IMR-90 (cell line): ENCODE measurements at regions not wholly inside any gene's neighbourhood (a gene's known extent, or its start where the extent isn't known, plus 50 kb on each side); places are given as distances from the start of the nearest gene placed in this dataset.

Source experiments
- ATAC-seq: fragments of 200-7000 bp; cut with Tn5 transposase; 2 replicates; pipeline ENCODE4 v1.9.1; 2020; ENCODE audit warnings: low read depth, mild to moderate bottlenecking, moderate library complexity
- BruUV-seq: library from RNA; stranded (reverse); fragments of 400-500 nt; replicated peaks from 2 replicates; lab custom pipeline; 2021; lab: Mats Ljungman, UMichigan
- CTCF ChIA-PET: fragments of 300-600 bp; formaldehyde crosslinking; extraction: SDS; loops from one replicate; lab custom pipeline; 2021; ENCODE audit warnings: antibody characterized with exemption; lab: Yijun Ruan, JAX
- POLR2A ChIA-PET: fragments of 300-600 bp; sonication (Branson Sonifier 250); formaldehyde crosslinking; loops from one replicate; lab custom pipeline; 2022; ENCODE audit warnings: antibody characterized with exemption; ENCODE audit not compliant: unreplicated experiment; lab: Charles Lee
- DNase-seq: peaks from one replicate; pipeline ENCODE4 v3.0.0; 2013
- H2AFZ ChIP-seq: replicated peaks from 2 replicates; pipeline ENCODE3; 2013; ENCODE audit warnings: low read length, mild to moderate bottlenecking; ENCODE audit not compliant: poor library complexity
- H2AK5ac ChIP-seq: 2 replicates; pipeline ENCODE4 v1.6.1; 2013; ENCODE audit warnings: low read depth, low read length, inconsistent platforms
- H2AK9ac ChIP-seq: replicated peaks from 2 replicates; pipeline ENCODE3; 2013; ENCODE audit warnings: mild to moderate bottlenecking, low read depth, low read length, moderate library complexity; ENCODE audit not compliant: poor library complexity
- H2BK120ac ChIP-seq: 2 replicates; pipeline ENCODE4 v1.6.1; 2013; ENCODE audit warnings: low read depth, low read length, inconsistent platforms
- H2BK15ac ChIP-seq: 3 replicates; pipeline ENCODE4 v1.6.1; 2013; ENCODE audit warnings: low read depth, low read length, inconsistent platforms
- H2BK20ac ChIP-seq: 2 replicates; pipeline ENCODE4 v1.6.1; 2013; ENCODE audit warnings: low read depth, mild to moderate bottlenecking, inconsistent platforms, low read length, moderate library complexity
- H2BK5ac ChIP-seq: 2 replicates; pipeline ENCODE4 v1.6.1; 2013; ENCODE audit warnings: mild to moderate bottlenecking, low read depth, low read length, inconsistent platforms; ENCODE audit not compliant: poor library complexity, severe bottlenecking
- H3K14ac ChIP-seq: replicated peaks from 2 replicates; pipeline ENCODE4 v1.6.1; 2013; ENCODE audit warnings: low read depth, low read length, inconsistent platforms
- H3K18ac ChIP-seq: 2 replicates; pipeline ENCODE4 v1.6.1; 2013; ENCODE audit warnings: low read depth, low read length, control low read depth
- H3K23ac ChIP-seq: 2 replicates; pipeline ENCODE4 v1.6.1; 2013; ENCODE audit warnings: low read depth, low read length, inconsistent platforms
- H3K27ac ChIP-seq: 2 replicates; pipeline ENCODE4 v1.5.1; 2013; ENCODE audit warnings: mild to moderate bottlenecking, control low read depth, low read length; ENCODE audit not compliant: insufficient read depth
- H3K27me3 ChIP-seq: 2 replicates; pipeline ENCODE4 v1.6.1; 2013; ENCODE audit warnings: low read length; ENCODE audit not compliant: control insufficient read depth, insufficient read depth
- H3K36me3 ChIP-seq: 2 replicates; pipeline ENCODE4 v1.6.1; 2013; ENCODE audit warnings: low read length, mixed read lengths; ENCODE audit not compliant: control insufficient read depth, insufficient read depth
- H3K4ac ChIP-seq: 2 replicates; pipeline ENCODE4 v1.6.1; 2013; ENCODE audit warnings: low read depth, low read length, inconsistent platforms
- H3K4me1 ChIP-seq: 2 replicates; pipeline ENCODE4 v1.6.1; 2013; ENCODE audit warnings: low read length, mixed read lengths; ENCODE audit not compliant: control insufficient read depth, insufficient read depth
- H3K4me2 ChIP-seq: 2 replicates; pipeline ENCODE4 v1.6.1; 2013; ENCODE audit warnings: low read depth, mild to moderate bottlenecking, control low read depth, low read length, moderate library complexity
- H3K4me3 ChIP-seq: 2 replicates; pipeline ENCODE4 v1.5.1; 2013; ENCODE audit warnings: low read depth, mild to moderate bottlenecking, control low read depth, low read length, moderate library complexity; ENCODE audit not compliant: insufficient read depth
- H3K56ac ChIP-seq: 2 replicates; pipeline ENCODE4 v1.6.1; 2013; ENCODE audit warnings: low read length, inconsistent platforms; ENCODE audit not compliant: insufficient read depth; ENCODE audit errors: extremely low read depth
- H3K79me1 ChIP-seq, 2 experiments: 2 replicates each; pipeline ENCODE4 v1.6.1; 2013; ENCODE audit warnings: low read length in 2 of 2, inconsistent platforms in 1 of 2, low read depth in 1 of 2
- H3K9ac ChIP-seq: 2 replicates; pipeline ENCODE4 v1.6.1; 2013; ENCODE audit warnings: low read depth, low read length, control low read depth
- H3K9me1 ChIP-seq: 2 replicates; pipeline ENCODE4 v1.6.1; 2013; ENCODE audit warnings: low read length, inconsistent platforms; ENCODE audit not compliant: insufficient read depth
- H3K9me3 ChIP-seq: 2 replicates; pipeline ENCODE4 v1.6.1; 2013; ENCODE audit warnings: low read length; ENCODE audit not compliant: control insufficient read depth, insufficient read depth
- H4K20me1 ChIP-seq: 2 replicates; pipeline ENCODE4 v1.6.1; 2013; ENCODE audit warnings: low read length, inconsistent platforms; ENCODE audit not compliant: insufficient read depth
- H4K5ac ChIP-seq: 2 replicates; pipeline ENCODE4 v1.6.1; 2013; ENCODE audit warnings: mild to moderate bottlenecking, low read depth, low read length, control low read depth
- H4K8ac ChIP-seq, 2 experiments: 2 replicates each; pipeline ENCODE4 v1.6.1; 2013; ENCODE audit warnings: low read depth in 2 of 2, low read length in 2 of 2, control low read depth in 1 of 2, inconsistent platforms in 1 of 2
- H4K91ac ChIP-seq: 2 replicates; pipeline ENCODE4 v1.6.1; 2013; ENCODE audit warnings: low read depth, low read length, inconsistent platforms; ENCODE audit not compliant: insufficient read depth
- BHLHE40 ChIP-seq: fragments of 150-350 bp; IDR thresholded peaks from 2 replicates; pipeline ENCODE4 v1.6.1; 2016; ENCODE audit warnings: mild to moderate bottlenecking, low read depth, low read length
- CHD1 ChIP-seq: IDR thresholded peaks from 2 replicates; pipeline ENCODE4 v1.6.1; 2012; ENCODE audit warnings: low read depth, low read length, improper control_type of control experiment
- FOS ChIP-seq: fragments of 150-350 bp; IDR thresholded peaks from 2 replicates; pipeline ENCODE4 v1.6.1; 2016; ENCODE audit warnings: low read depth, low read length
- MAFK ChIP-seq: IDR thresholded peaks from 2 replicates; pipeline ENCODE4 v1.6.1; 2012; ENCODE audit warnings: low read depth, low read length, improper control_type of control experiment
- MAZ ChIP-seq: IDR thresholded peaks from 2 replicates; pipeline ENCODE4 v1.6.1; 2012; ENCODE audit warnings: low read depth, mild to moderate bottlenecking, low read length, improper control_type of control experiment, moderate library complexity, borderline replicate concordance
- MXI1 ChIP-seq: IDR thresholded peaks from 2 replicates; pipeline ENCODE4 v1.6.1; 2012; ENCODE audit warnings: low read depth, mild to moderate bottlenecking, low read length, moderate library complexity, borderline replicate concordance
- NFE2L2 ChIP-seq: fragments of 150-350 bp; IDR thresholded peaks from 2 replicates; pipeline ENCODE4 v1.6.1; 2016; ENCODE audit warnings: low read depth, mild to moderate bottlenecking, low read length
- POLR2A ChIP-seq: IDR thresholded peaks from 2 replicates; pipeline ENCODE4 v1.6.1; 2012; ENCODE audit warnings: mild to moderate bottlenecking, low read depth, low read length
- RAD21 ChIP-seq: IDR thresholded peaks from 2 replicates; pipeline ENCODE4 v1.6.1; 2012; ENCODE audit warnings: low read length, improper control_type of control experiment
- RCOR1 ChIP-seq: IDR thresholded peaks from 2 replicates; pipeline ENCODE4 v1.6.1; 2012; ENCODE audit warnings: mild to moderate bottlenecking, low read length, improper control_type of control experiment; ENCODE audit not compliant: insufficient replicate concordance
- RFX5 ChIP-seq: IDR thresholded peaks from 2 replicates; pipeline ENCODE4 v1.8.0; 2012; ENCODE audit warnings: low read depth, mild to moderate bottlenecking, low read length, moderate library complexity
- WGBS, 2 experiments: methylation state at CpG; one replicate each; pipeline versions ENCODE4 v1.1.5 to v1.1.7; 2013; ENCODE audit warnings: missing lambda C conversion rate in 2 of 2; ENCODE audit not compliant: insufficient read length in 1 of 2; ENCODE audit errors: extremely low coverage in 2 of 2; 5-methylcytosine and 5-hydroxymethylcytosine counted together
- dilution Hi-C: fragments of 300-500 bp; cut with HindIII; formaldehyde crosslinking; loops from one replicate; pipeline ENCODE4 v1.14.3; 2018; ENCODE audit warnings: low sequenced_read_pairs; ENCODE audit not compliant: unreplicated experiment
- in situ Hi-C: fragments of 300-500 bp; cut with MboI; formaldehyde crosslinking; loops from 3 replicates; pipeline ENCODE4 v1.14.3; 2019; ENCODE audit warnings: low sequenced_read_pairs, inconsistent platforms, mixed read lengths
- intact Hi-C: fragments of 100-400 bp; cut with micrococcal nuclease; formaldehyde crosslinking; loops from 2 replicates; pipeline ENCODE4 v1.10.0; 2022
- TF ChIP-seq, protein P1 (sequence below): conservative IDR thresholded peaks from 2 replicates; pipeline ENCODE4 v1.5.1; 2012; ENCODE audit warnings: mild to moderate bottlenecking, low read depth, low read length, improper control_type of control experiment
- TF ChIP-seq, protein P2 (sequence below): fragments of 150-350 bp; IDR thresholded peaks from 2 replicates; pipeline ENCODE4 v1.6.1; 2016; ENCODE audit warnings: low read depth, mild to moderate bottlenecking, low read length, moderate library complexity, borderline replicate concordance
- TF ChIP-seq, protein P3 (sequence below): fragments of 150-350 bp; IDR thresholded peaks from 2 replicates; pipeline ENCODE4 v1.6.1; 2017; ENCODE audit warnings: mild to moderate bottlenecking, antibody characterized with exemption, low read length, low read depth

DNA sequence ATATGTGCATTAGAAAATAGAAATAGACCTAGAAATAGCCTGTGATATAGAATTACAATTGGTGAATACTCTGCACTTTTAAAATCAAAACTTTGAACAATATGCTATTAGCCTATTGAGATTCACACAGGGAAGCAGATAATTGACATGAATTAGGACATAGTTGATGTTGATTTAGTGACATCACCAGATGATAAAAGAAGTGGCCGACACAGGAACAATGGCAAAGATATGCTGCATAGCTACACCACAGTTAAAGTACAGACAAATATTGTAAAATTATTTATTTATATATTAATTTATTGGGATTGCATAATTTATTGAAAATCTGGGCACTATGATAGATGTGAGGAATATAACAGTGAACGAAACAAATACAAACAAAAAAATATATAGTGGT lies 261.5 kb upstream of the CCNH start:
- Histone ChIP-seq H3K56ac (no peak overlapping the region), H3K23ac (no peak overlapping the region), H2BK120ac (no peak overlapping the region), H3K27me3 (no peaks in the 10 kb centered on the region), H3K4me3 (no peak overlapping the region), H3K36me3 (no peaks in the 10 kb centered on the region), H2AK9ac (no peak overlapping the region), H4K91ac (no peak overlapping the region), H3K9me3 (no peaks in the 10 kb centered on the region), H4K5ac (no peak overlapping the region), H3K79me1 (no peaks in the 10 kb centered on the region), H4K20me1 (no peaks in the 10 kb centered on the region), H4K8ac (no peak overlapping the region), H3K14ac (no peak overlapping the region), H3K18ac (no peak overlapping the region), H3K4ac (no peak overlapping the region), H2AFZ (no peak overlapping the region), H3K9ac (no peak overlapping the region), H2BK20ac (no peak overlapping the region), H3K9me1 (no peaks in the 10 kb centered on the region), H2BK5ac (no peak overlapping the region), H3K27ac (no peak overlapping the region), H3K4me2 (no peak overlapping the region), H3K4me1 (no peaks in the 10 kb centered on the region), H2AK5ac (no peak overlapping the region), H2BK15ac (no peak overlapping the region)
- intact Hi-C loops, result no loop called here
- WGBS, 2 experiments, result no CpG with 5 or more reads among the region's 2 CpGs
- CTCF ChIA-PET, result no interaction called here
- TF ChIP-seq MXI1 (no peak), BHLHE40 (no peak), NFE2L2 (no peak), FOS (no peak), RFX5 (no peak), RAD21 (no peak), RCOR1 (no peak), CHD1 (no peak), POLR2A (no peak), MAFK (no peak), MAZ (no peak)
- TF ChIP-seq, protein P1, sequence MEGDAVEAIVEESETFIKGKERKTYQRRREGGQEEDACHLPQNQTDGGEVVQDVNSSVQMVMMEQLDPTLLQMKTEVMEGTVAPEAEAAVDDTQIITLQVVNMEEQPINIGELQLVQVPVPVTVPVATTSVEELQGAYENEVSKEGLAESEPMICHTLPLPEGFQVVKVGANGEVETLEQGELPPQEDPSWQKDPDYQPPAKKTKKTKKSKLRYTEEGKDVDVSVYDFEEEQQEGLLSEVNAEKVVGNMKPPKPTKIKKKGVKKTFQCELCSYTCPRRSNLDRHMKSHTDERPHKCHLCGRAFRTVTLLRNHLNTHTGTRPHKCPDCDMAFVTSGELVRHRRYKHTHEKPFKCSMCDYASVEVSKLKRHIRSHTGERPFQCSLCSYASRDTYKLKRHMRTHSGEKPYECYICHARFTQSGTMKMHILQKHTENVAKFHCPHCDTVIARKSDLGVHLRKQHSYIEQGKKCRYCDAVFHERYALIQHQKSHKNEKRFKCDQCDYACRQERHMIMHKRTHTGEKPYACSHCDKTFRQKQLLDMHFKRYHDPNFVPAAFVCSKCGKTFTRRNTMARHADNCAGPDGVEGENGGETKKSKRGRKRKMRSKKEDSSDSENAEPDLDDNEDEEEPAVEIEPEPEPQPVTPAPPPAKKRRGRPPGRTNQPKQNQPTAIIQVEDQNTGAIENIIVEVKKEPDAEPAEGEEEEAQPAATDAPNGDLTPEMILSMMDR, result no peak
- TF ChIP-seq, protein P2, sequence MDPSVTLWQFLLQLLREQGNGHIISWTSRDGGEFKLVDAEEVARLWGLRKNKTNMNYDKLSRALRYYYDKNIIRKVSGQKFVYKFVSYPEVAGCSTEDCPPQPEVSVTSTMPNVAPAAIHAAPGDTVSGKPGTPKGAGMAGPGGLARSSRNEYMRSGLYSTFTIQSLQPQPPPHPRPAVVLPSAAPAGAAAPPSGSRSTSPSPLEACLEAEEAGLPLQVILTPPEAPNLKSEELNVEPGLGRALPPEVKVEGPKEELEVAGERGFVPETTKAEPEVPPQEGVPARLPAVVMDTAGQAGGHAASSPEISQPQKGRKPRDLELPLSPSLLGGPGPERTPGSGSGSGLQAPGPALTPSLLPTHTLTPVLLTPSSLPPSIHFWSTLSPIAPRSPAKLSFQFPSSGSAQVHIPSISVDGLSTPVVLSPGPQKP, result no peak
- TF ChIP-seq, protein P3, sequence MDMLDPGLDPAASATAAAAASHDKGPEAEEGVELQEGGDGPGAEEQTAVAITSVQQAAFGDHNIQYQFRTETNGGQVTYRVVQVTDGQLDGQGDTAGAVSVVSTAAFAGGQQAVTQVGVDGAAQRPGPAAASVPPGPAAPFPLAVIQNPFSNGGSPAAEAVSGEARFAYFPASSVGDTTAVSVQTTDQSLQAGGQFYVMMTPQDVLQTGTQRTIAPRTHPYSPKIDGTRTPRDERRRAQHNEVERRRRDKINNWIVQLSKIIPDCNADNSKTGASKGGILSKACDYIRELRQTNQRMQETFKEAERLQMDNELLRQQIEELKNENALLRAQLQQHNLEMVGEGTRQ, result no peak
- POLR2A ChIA-PET, result no interaction called here
- DNase-seq, result no peak
- no TSS peak for BruUV-seq
- in situ Hi-C loops, result no loop called here
- no peak for ATAC-seq
- dilution Hi-C loops, result no loop called here
